Omental fat pad (tissue), 3 donors: ENCODE measurements at regions not wholly inside any gene's neighbourhood (a gene's known extent, or its start where the extent isn't known, plus 50 kb on each side); places are given as distances from the start of the nearest gene placed in this dataset.

Experiments
- ATAC-seq: fragments of 150-250 bp; one replicate; pipeline ENCODE4 v1.9.1; 2016; ENCODE audit warnings: mild to moderate bottlenecking, moderate library complexity; ENCODE audit not compliant: low FRiP score
- DNase-seq: peaks from one replicate; pipeline ENCODE4 v3.0.0-alpha.2; 2019; ENCODE audit warnings: low spot score
- TF ChIP-seq, protein P1 (sequence below), 3 donors: fragments of 450-650 bp; IDR thresholded peaks; one replicate each; pipeline ENCODE4 v1.5.1; 2016 to 2017; ENCODE audit warnings: antibody characterized with exemption in 3 of 3, mild to moderate bottlenecking in 3 of 3, moderate library complexity in 2 of 3

DNA sequence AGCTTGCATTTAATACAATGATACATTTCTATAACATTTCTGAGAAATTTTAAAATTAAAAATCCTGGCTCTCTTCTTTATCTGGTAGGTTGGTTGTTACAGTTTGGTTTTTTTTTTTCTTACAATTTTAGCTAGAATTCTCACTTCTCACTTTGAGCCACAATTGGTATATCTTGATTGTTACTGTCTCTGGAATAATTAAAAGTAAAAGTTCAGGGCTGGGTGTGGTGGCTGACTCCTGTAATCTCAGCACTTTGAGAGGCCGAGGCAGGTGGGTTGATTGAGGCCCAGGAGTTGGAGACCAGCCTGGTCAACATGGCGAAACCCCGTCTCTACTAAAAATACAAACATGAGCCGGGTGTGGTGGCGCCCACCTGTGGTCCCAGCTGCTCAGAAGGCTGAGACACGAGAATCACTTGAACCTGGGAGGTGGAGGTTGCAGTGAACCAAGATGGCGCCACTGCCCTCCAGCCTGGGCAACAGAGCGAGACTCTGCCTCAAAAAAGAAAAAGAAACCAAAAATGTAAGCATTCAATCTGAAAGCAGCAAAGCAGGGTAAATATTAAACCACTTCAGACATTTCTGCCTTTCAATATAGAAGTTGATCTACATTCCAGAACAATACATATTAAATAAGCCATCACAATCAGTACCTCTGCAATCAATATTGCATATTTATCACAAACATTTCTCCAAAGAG lies 88.6 kb upstream of the PFKP start:
- TF ChIP-seq, protein P1, sequence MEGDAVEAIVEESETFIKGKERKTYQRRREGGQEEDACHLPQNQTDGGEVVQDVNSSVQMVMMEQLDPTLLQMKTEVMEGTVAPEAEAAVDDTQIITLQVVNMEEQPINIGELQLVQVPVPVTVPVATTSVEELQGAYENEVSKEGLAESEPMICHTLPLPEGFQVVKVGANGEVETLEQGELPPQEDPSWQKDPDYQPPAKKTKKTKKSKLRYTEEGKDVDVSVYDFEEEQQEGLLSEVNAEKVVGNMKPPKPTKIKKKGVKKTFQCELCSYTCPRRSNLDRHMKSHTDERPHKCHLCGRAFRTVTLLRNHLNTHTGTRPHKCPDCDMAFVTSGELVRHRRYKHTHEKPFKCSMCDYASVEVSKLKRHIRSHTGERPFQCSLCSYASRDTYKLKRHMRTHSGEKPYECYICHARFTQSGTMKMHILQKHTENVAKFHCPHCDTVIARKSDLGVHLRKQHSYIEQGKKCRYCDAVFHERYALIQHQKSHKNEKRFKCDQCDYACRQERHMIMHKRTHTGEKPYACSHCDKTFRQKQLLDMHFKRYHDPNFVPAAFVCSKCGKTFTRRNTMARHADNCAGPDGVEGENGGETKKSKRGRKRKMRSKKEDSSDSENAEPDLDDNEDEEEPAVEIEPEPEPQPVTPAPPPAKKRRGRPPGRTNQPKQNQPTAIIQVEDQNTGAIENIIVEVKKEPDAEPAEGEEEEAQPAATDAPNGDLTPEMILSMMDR (IDR thresholded peaks at IDR 0.05): no peak
- no peak for ATAC-seq
- DNase-seq: no peak

DNA sequence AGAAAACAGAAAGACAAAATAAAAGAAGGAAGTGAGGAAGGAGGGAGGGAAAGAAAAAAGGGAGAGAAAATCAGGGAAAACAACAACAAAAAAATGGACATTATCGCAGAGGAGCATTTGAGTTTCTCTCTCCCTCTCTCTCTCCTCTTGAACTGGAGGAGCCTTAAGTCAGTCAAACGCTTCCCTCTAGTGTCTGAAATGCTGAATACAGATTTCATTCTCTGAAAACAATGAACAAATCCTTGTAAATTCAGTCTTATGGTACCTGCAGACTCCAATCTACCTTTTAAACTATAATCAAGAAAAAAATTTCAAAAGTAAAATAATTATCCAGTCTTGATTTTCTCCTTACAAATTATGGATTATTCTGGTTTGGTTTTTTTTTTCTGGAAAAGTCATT lies 89.2 kb upstream of the PFKP start:
- ATAC-seq: no peak
- DNase-seq: no peak
- TF ChIP-seq, protein P1 (IDR thresholded peaks at IDR 0.05): no peak

GRCh38 chr10:2974503-2975207 lies 92.7 kb upstream of the PFKP start:
- DNase-seq: no peak
- TF ChIP-seq, protein P1 (IDR thresholded peaks at IDR 0.05): no peak
- no peak for ATAC-seq

- no peak for ATAC-seq
- TF ChIP-seq, protein P1 (IDR thresholded peaks at IDR 0.05): no peak
These were observed 93.3 kb upstream of the PFKP start for GRCh38 chr10:2974083-2974482.

GRCh38 chr10:2972810-2973209 lies 94.5 kb upstream of the PFKP start:
- TF ChIP-seq, protein P1 (IDR thresholded peaks at IDR 0.05): no peak
- no peak for DNase-seq
- no peak for ATAC-seq

More at GRCh38 chr10:2974083-2974482, 93.3 kb upstream of the PFKP start:
- DNase-seq: no peak

DNA sequence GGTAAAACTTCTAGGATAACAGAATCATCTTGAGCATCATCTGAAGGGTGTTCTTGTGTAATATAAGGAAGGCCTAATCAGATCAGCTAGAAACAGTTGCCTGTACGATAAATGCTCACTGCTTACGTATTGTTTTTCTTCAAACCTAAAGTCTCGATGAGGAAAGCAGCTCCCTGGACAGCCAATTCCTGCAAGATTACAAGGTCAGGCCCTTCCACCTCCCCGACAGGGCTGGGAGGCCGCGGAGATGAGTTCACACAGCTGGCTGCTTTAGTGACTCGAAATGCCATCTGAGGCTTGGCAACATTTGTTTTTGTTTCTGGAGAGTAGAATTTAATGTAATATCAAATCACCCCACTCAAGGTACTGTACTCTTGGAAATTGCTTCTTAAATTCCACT lies 95.1 kb upstream of the PFKP start:
- TF ChIP-seq, protein P1 (IDR thresholded peaks at IDR 0.05): no peak
- no peak for ATAC-seq
- no peak for DNase-seq
